ENCODE measurements at regions not wholly inside any gene's neighbourhood (a gene's known extent, or its start where the extent isn't known, plus 50 kb on each side); places are given as distances from the start of the nearest gene placed in this dataset.

DNA sequence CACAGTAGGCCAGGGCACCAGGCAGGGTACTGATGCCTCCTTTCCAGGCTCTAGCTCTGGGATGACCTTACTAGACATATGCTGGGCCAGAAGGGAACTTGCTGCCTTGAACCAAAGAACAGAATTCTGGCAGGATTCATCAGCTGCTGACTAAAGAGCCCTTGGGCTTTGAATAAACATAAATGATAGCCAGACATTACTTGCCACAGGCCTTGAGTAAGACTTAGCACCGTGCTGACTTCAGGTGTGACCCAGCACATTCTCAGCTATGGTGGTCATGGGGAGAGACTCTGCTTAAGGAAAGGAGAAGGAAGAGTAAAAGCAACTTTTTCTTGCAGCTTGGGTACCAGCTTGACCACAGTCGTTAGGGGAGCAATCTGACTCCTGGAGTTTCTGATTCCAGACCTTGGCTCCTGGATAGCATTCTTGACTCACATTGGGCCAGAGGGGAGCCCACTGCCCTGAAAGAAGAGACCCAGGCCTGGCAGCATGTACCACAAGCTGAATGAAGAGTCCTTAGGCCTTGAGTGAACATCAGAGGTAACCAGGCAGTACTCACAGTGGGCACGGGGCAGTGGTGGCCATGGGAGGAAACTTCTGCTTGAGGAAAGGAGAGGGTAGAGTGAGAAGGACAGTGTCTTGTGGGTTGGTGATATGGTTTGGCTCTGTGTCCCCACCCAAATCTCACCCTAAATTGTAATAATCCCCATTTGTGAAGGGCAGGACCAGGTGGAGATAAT is 926.1 kb upstream of the SORCS1 start:
- Mint-ChIP-seq H3K27me3 (no peaks in the 10 kb centered on the region), H3K4me1 (ENCODE audit: low read depth) (no peaks in the 10 kb centered on the region), H3K9me3 (peaks cover 4% of the 10 kb centered on the region), H3K4me3 (no peak overlapping the region), H3K36me3 (ENCODE audit: low read depth) (no peaks in the 10 kb centered on the region), H3K27ac (no peak overlapping the region)

- H3K36me3 Mint-ChIP-seq (ENCODE audit: low read depth) = no peaks in the 10 kb centered on the region
- no peak overlapping the region for H3K27ac Mint-ChIP-seq
- no peaks in the 10 kb centered on the region for H3K4me1 Mint-ChIP-seq (ENCODE audit: low read depth)
- H3K4me3 Mint-ChIP-seq = no peak overlapping the region
- H3K27me3 Mint-ChIP-seq = no peaks in the 10 kb centered on the region
- H3K9me3 Mint-ChIP-seq = peaks cover 8% of the 10 kb centered on the region
These were observed 922.0 kb upstream of the SORCS1 start for GRCh38 chr10:108086502-108086901.

DNA sequence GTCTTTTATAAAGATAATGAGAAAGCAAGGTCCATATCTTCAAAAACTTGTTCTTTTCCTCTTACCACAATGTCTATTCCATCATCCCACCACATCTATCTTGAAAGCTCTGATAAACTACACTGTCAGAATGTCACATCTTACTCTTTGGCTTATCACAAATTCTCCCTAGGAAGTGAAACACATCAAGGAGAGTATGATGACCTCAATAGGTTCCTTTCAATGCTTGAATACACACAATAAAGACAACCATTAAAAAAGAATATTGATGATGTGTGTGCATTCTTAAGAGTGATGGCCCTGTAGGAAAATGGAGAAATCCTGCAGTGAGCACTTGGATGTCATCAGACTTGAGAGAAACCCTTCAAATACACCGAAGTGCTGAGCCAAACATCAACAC is 918.1 kb upstream of the SORCS1 start:
- H3K27me3 Mint-ChIP-seq = no peaks in the 10 kb centered on the region
- H3K27ac Mint-ChIP-seq = no peak overlapping the region
- H3K9me3 Mint-ChIP-seq = peaks cover 10% of the 10 kb centered on the region
- no peaks in the 10 kb centered on the region for H3K4me1 Mint-ChIP-seq (ENCODE audit: low read depth)
- H3K36me3 Mint-ChIP-seq (ENCODE audit: low read depth) = no peaks in the 10 kb centered on the region
- H3K4me3 Mint-ChIP-seq = no peak overlapping the region

GRCh38 chr10:108078263-108078662 is 913.8 kb upstream of the SORCS1 start:
- H3K27ac Mint-ChIP-seq = no peak overlapping the region
- no peaks in the 10 kb centered on the region for H3K36me3 Mint-ChIP-seq (ENCODE audit: low read depth)
- H3K27me3 Mint-ChIP-seq = no peaks in the 10 kb centered on the region
- H3K9me3 Mint-ChIP-seq = peaks cover 12% of the 10 kb centered on the region
- no peak overlapping the region for H3K4me3 Mint-ChIP-seq
- H3K4me1 Mint-ChIP-seq (ENCODE audit: low read depth) = no peaks in the 10 kb centered on the region

GRCh38 chr10:108072466-108072865 is 908.0 kb upstream of the SORCS1 start:
- no peak overlapping the region for H3K4me3 Mint-ChIP-seq

DNA sequence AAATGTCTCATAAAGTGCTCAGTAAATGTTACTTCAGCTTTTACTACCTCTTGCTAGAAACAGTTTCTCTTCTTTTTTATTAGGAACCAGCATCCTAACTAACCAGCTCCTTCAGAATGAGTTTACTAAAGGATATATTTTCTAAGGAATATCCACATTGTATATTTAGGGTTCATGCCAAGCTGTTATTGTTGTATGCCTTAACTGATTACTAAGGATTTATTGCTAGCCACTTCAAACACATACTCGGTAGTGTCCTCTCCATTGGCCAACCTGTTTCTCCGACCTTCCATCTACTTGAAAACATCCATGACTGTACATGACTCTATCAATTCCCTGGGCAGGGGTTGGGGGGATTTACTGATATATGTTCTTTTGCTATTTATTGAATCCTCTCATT is 906.3 kb upstream of the SORCS1 start:
- Mint-ChIP-seq H3K9me3 (peaks cover 9% of the 10 kb centered on the region), H3K27ac (no peak overlapping the region), H3K36me3 (ENCODE audit: low read depth) (no peaks in the 10 kb centered on the region), H3K4me3 (no peak overlapping the region), H3K27me3 (no peaks in the 10 kb centered on the region), H3K4me1 (ENCODE audit: low read depth) (no peaks in the 10 kb centered on the region)

More at GRCh38 chr10:108072466-108072865, 908.0 kb upstream of the SORCS1 start:
- Mint-ChIP-seq H3K27me3 (no peaks in the 10 kb centered on the region), H3K4me1 (ENCODE audit: low read depth) (no peaks in the 10 kb centered on the region), H3K27ac (no peak overlapping the region), H3K9me3 (peaks cover 10% of the 10 kb centered on the region), H3K36me3 (ENCODE audit: low read depth) (no peaks in the 10 kb centered on the region)

GRCh38 chr10:108069096-108069495 is 904.6 kb upstream of the SORCS1 start:
- no peak overlapping the region for H3K27ac Mint-ChIP-seq
- H3K4me1 Mint-ChIP-seq (ENCODE audit: low read depth) = no peaks in the 10 kb centered on the region
- no peak overlapping the region for H3K4me3 Mint-ChIP-seq
- H3K27me3 Mint-ChIP-seq = no peaks in the 10 kb centered on the region
- no peaks in the 10 kb centered on the region for H3K36me3 Mint-ChIP-seq (ENCODE audit: low read depth)
- peaks cover 9% of the 10 kb centered on the region for H3K9me3 Mint-ChIP-seq

- H3K27ac Mint-ChIP-seq = no peak overlapping the region
- H3K4me1 Mint-ChIP-seq (ENCODE audit: low read depth) = no peaks in the 10 kb centered on the region
- H3K27me3 Mint-ChIP-seq = no peaks in the 10 kb centered on the region
- no peak overlapping the region for H3K4me3 Mint-ChIP-seq
- peaks cover 9% of the 10 kb centered on the region for H3K9me3 Mint-ChIP-seq
- H3K36me3 Mint-ChIP-seq (ENCODE audit: low read depth) = no peaks in the 10 kb centered on the region
These were observed 900.3 kb upstream of the SORCS1 start for GRCh38 chr10:108064746-108065260.

GRCh38 chr10:108060246-108060645 is 895.7 kb upstream of the SORCS1 start:
- Mint-ChIP-seq H3K9me3 (peaks cover 16% of the 10 kb centered on the region), H3K4me1 (ENCODE audit: low read depth) (no peaks in the 10 kb centered on the region), H3K27me3 (no peaks in the 10 kb centered on the region), H3K4me3 (no peak overlapping the region), H3K27ac (no peak overlapping the region), H3K36me3 (ENCODE audit: low read depth) (no peaks in the 10 kb centered on the region)

DNA sequence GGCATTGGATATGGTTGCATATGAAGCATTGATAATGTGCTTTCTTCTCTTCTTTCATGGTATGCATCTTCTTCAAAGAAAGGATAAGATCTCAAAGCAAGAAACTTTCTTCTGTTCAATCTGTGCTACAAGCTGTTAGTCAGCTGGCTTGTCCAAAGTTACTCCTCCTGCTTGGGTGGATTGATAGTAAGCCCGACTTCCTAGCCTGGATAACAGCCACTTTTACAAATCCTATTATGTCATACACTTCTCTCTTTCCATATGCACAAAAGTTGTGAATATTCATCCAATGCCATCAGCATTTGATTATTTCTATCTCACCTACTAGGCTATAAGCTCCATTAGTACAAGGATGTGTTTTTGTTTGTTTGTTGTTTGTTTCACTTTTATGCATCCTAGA is 891.0 kb upstream of the SORCS1 start:
- H3K27me3 Mint-ChIP-seq = no peaks in the 10 kb centered on the region
- no peak overlapping the region for H3K4me3 Mint-ChIP-seq

DNA sequence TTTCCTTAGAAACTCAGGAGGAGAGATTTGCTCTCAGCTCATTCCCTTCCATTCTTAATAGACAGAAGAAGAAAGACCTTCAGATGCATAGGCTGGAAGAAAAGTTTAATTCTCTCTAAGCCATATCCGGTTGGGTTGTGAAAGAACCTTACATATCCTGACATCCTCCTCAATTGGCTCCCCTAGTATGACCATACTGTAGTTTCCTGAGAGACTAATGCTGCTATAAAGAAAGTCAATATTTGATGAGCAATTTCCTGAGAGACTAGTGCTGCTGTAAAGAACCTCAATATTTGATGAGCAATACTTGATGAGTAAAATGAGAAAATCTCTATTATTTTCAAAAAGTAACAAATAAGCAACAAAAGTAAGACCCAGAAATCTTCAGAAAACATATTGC is 888.5 kb upstream of the SORCS1 start:
- Mint-ChIP-seq H3K36me3 (ENCODE audit: low read depth) (no peaks in the 10 kb centered on the region), H3K4me1 (ENCODE audit: low read depth) (no peaks in the 10 kb centered on the region), H3K4me3 (no peak overlapping the region), H3K27ac (no peak overlapping the region), H3K9me3 (peaks cover 12% of the 10 kb centered on the region), H3K27me3 (no peaks in the 10 kb centered on the region)

More for the DNA sequence above, 891.0 kb upstream of the SORCS1 start:
- no peaks in the 10 kb centered on the region for H3K4me1 Mint-ChIP-seq (ENCODE audit: low read depth)
- H3K27ac Mint-ChIP-seq = no peak overlapping the region
- H3K36me3 Mint-ChIP-seq (ENCODE audit: low read depth) = no peaks in the 10 kb centered on the region
- peaks cover 16% of the 10 kb centered on the region for H3K9me3 Mint-ChIP-seq

DNA sequence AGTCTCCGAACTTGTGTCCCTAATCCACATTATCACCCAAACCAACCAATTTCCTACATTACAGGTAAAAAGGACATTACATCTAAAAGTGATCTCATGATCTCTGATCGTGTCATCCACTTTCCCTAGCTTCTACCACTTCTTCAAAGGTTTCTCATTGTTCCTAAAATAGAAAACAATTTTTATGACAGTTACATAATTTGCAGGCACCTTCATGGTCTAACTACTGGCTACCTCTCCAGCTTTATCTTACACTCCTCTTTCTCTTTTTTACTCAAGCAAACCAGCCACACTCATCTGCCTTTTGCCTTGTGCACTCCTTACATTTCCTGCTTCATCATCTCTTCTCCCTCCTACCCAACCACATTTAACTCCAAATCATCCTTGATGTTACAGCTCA is 886.7 kb upstream of the SORCS1 start:
- H3K4me1 Mint-ChIP-seq (ENCODE audit: low read depth) = no peaks in the 10 kb centered on the region
- no peaks in the 10 kb centered on the region for H3K36me3 Mint-ChIP-seq (ENCODE audit: low read depth)
- H3K9me3 Mint-ChIP-seq = peaks cover 16% of the 10 kb centered on the region
- no peaks in the 10 kb centered on the region for H3K27me3 Mint-ChIP-seq
- no peak overlapping the region for H3K27ac Mint-ChIP-seq
- H3K4me3 Mint-ChIP-seq = no peak overlapping the region

DNA sequence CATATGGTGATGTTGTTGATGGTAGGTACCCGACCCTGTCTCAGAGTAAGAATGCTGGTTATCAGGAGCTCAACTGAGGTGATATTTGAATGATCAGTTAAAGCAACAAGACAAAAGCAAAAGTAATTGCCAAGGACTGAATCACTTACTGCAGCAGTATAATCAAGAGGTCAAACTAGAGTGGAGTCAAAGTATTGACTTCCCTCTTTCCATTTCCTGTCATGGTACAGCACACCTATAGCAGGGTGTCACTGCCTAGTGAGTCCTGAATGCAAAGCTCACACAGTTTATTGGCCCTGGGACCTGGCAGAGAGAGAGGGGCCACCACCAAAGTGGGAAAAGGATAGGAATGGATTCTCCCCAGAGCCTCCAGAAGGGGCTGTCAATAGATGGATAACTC is 886.1 kb upstream of the SORCS1 start:
- Mint-ChIP-seq H3K27me3 (no peaks in the 10 kb centered on the region), H3K27ac (no peak overlapping the region), H3K4me3 (no peak overlapping the region), H3K9me3 (peaks cover 12% of the 10 kb centered on the region), H3K4me1 (ENCODE audit: low read depth) (no peaks in the 10 kb centered on the region), H3K36me3 (ENCODE audit: low read depth) (no peaks in the 10 kb centered on the region)

DNA sequence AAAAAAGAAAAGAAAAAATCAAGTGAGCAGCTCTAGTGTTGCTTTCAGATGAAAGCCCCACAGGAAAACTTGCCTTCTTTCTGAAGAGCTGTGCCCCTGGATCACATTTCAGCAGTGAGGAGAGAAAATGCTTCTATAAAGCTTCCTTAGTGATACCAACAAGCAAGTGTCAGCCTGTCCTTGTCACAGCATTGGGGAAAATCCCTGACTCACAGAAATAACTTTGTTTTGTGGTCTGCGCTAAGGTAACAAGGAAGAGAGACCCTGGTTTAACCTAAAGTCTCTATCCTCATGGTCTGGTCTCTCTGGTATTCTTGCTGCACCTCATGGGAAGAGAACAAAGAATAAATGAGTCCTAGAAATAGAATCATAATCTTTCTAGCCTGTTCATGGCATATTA is 885.2 kb upstream of the SORCS1 start:
- no peak overlapping the region for H3K27ac Mint-ChIP-seq
- no peak overlapping the region for H3K4me3 Mint-ChIP-seq
- no peaks in the 10 kb centered on the region for H3K27me3 Mint-ChIP-seq
- no peaks in the 10 kb centered on the region for H3K36me3 Mint-ChIP-seq (ENCODE audit: low read depth)
- H3K4me1 Mint-ChIP-seq (ENCODE audit: low read depth) = no peaks in the 10 kb centered on the region
- H3K9me3 Mint-ChIP-seq = peaks cover 8% of the 10 kb centered on the region

GRCh38 chr10:108048898-108049297 is 884.4 kb upstream of the SORCS1 start:
- Mint-ChIP-seq H3K27me3 (no peaks in the 10 kb centered on the region), H3K4me3 (no peak overlapping the region), H3K27ac (no peak overlapping the region)

More at GRCh38 chr10:108048898-108049297, 884.4 kb upstream of the SORCS1 start:
- H3K4me1 Mint-ChIP-seq (ENCODE audit: low read depth) = no peaks in the 10 kb centered on the region
- peaks cover 8% of the 10 kb centered on the region for H3K9me3 Mint-ChIP-seq
- no peaks in the 10 kb centered on the region for H3K36me3 Mint-ChIP-seq (ENCODE audit: low read depth)
